H1 (cell line): ENCODE measurements at regions not wholly inside any gene's neighbourhood (a gene's known extent, or its start where the extent isn't known, plus 50 kb on each side); places are given as distances from the start of the nearest gene placed in this dataset.

Experiments
- CTCF ChIA-PET: fragments of 300-600 bp; sonication (Branson Sonifier 250); formaldehyde crosslinking; loops from one replicate; lab custom pipeline; 2021; ENCODE audit not compliant: partially characterized antibody; lab: Charles Lee
- POLR2A ChIA-PET: fragments of 300-600 bp; sonication (Branson Sonifier 250); formaldehyde crosslinking; loops from one replicate; lab custom pipeline; 2021; ENCODE audit warnings: inconsistent platforms; ENCODE audit not compliant: partially characterized antibody; lab: Charles Lee
- DNase-seq, 2 experiments: peaks; one replicate each; pipeline versions ENCODE4 v3.0.0 to v3.0.0-alpha.2; 2010 to 2022; ENCODE audit warnings: low spot score in 2 of 2, low read depth in 1 of 2, mixed read lengths in 1 of 2
- FAIRE-seq: peaks from 2 replicates; lab custom pipeline; 2011; peaks lifted over from hg19 to GRCh38; lab: Jason Lieb, UNC
- H2AFZ ChIP-seq: 2 replicates; pipeline ENCODE4 v1.8.1; 2012; ENCODE audit warnings: low read length, inconsistent platforms
- H2AK5ac ChIP-seq: 2 replicates; pipeline ENCODE4 v1.6.1; 2013; ENCODE audit warnings: low read depth, low read length
- H2BK120ac ChIP-seq: replicated peaks from 2 replicates; pipeline ENCODE3; 2013; ENCODE audit warnings: low read depth, low read length, inconsistent platforms
- H2BK12ac ChIP-seq: 2 replicates; pipeline ENCODE4 v1.6.1; 2013; ENCODE audit warnings: low read depth, low read length
- H2BK15ac ChIP-seq: 2 replicates; pipeline ENCODE4 v1.6.1; 2013; ENCODE audit warnings: low read length
- H2BK20ac ChIP-seq: 2 replicates; pipeline ENCODE4 v1.6.1; 2013; ENCODE audit warnings: low read length
- H2BK5ac ChIP-seq: 2 replicates; pipeline ENCODE4 v1.6.1; 2013; ENCODE audit warnings: low read depth, low read length
- H3K14ac ChIP-seq: 2 replicates; pipeline ENCODE4 v1.6.1; 2013; ENCODE audit warnings: inconsistent platforms; ENCODE audit not compliant: insufficient read length
- H3K18ac ChIP-seq: 2 replicates; pipeline ENCODE4 v1.6.1; 2013; ENCODE audit warnings: low read length; ENCODE audit errors: extremely low read depth
- H3K23ac ChIP-seq: 2 replicates; pipeline ENCODE4 v1.6.1; 2013; ENCODE audit warnings: inconsistent platforms; ENCODE audit not compliant: insufficient read length
- H3K23me2 ChIP-seq: 2 replicates; pipeline ENCODE4 v1.6.1; 2013; ENCODE audit warnings: low read depth, low read length
- H3K27ac ChIP-seq: 2 replicates; pipeline ENCODE4 v1.6.1; 2011; ENCODE audit warnings: low read depth, low read length, inconsistent platforms
- H3K27me3 ChIP-seq, 4 experiments: replicated peaks in 1 of 4; 1 replicate in 1 of 4; 2 replicates in 3 of 4; pipeline versions ENCODE4 v1.6.1 to v1.8.1; 2011 to 2013; ENCODE audit warnings: low read length in 3 of 4, mild to moderate bottlenecking in 3 of 4, inconsistent platforms in 2 of 4, mixed read lengths in 2 of 4, moderate library complexity in 1 of 4; ENCODE audit not compliant: control insufficient read depth in 3 of 4, insufficient read depth in 3 of 4; ENCODE audit errors: extremely low read depth in 1 of 4
- H3K36me3 ChIP-seq, 4 experiments: 2 replicates each; pipeline versions ENCODE4 v1.6.1 to v1.8.1; 2011 to 2013; ENCODE audit warnings: mild to moderate bottlenecking in 4 of 4, low read length in 3 of 4, moderate library complexity in 2 of 4, control low read depth in 1 of 4, inconsistent platforms in 1 of 4; ENCODE audit not compliant: insufficient read depth in 4 of 4, control insufficient read depth in 2 of 4
- H3K4ac ChIP-seq: replicated peaks from 2 replicates; pipeline ENCODE3; 2013; ENCODE audit warnings: low read length, low read depth, mixed read lengths, inconsistent platforms; ENCODE audit not compliant: insufficient read length
- H3K4me1 ChIP-seq, 4 experiments: replicated peaks in 1 of 4; 1 replicate in 1 of 4; 2 replicates in 3 of 4; pipeline versions ENCODE4 v1.6.1 to v1.8.1; 2011 to 2013; ENCODE audit warnings: low read length in 3 of 4, inconsistent platforms in 2 of 4, mixed read lengths in 1 of 4; ENCODE audit not compliant: insufficient read depth in 4 of 4, control insufficient read depth in 3 of 4
- H3K4me2 ChIP-seq, 2 experiments: 2 replicates each; pipeline versions ENCODE4 v1.6.1 to v1.8.1; 2011 to 2013; ENCODE audit warnings: low read depth in 2 of 2, low read length in 2 of 2, control low read depth in 1 of 2, inconsistent platforms in 1 of 2, mild to moderate bottlenecking in 1 of 2; ENCODE audit not compliant: insufficient read depth in 1 of 2
- H3K4me3 ChIP-seq, 4 experiments: fragments of 200-600, 300-600 bp in 1 of 4; sonication (generic), shearing (Covaris generic), sonication (Bioruptor Twin) in 1 of 4; 2 replicates each; pipeline versions ENCODE4 v1.5.1 to v1.8.1; 2011 to 2016; ENCODE audit warnings: low read length in 4 of 4, low read depth in 3 of 4, control low read depth in 2 of 4, inconsistent platforms in 2 of 4, mild to moderate bottlenecking in 2 of 4, mixed read lengths in 1 of 4, moderate library complexity in 1 of 4; ENCODE audit not compliant: insufficient read depth in 2 of 4; ENCODE audit errors: extremely low read depth in 1 of 4
- H3K56ac ChIP-seq: replicated peaks from 2 replicates; pipeline ENCODE3; 2013; ENCODE audit warnings: low read depth, mild to moderate bottlenecking, mixed read lengths, low read length, inconsistent platforms; ENCODE audit not compliant: insufficient read length
- H3K79me1 ChIP-seq: 2 replicates; pipeline ENCODE4 v1.6.1; 2013; ENCODE audit warnings: low read depth, low read length, control low read depth
- H3K79me2 ChIP-seq, 2 experiments: 2 replicates each; pipeline versions ENCODE4 v1.6.1 to v1.8.1; 2012 to 2013; ENCODE audit warnings: low read length in 2 of 2, mild to moderate bottlenecking in 2 of 2, inconsistent platforms in 1 of 2; ENCODE audit not compliant: insufficient read depth in 2 of 2, control insufficient read depth in 1 of 2
- H3K9ac ChIP-seq, 4 experiments: replicated peaks in 1 of 4; 1 replicate in 1 of 4; 2 replicates in 3 of 4; pipeline versions ENCODE4 v1.6.1 to v1.8.1; 2011 to 2013; ENCODE audit warnings: low read depth in 3 of 4, low read length in 3 of 4, control low read depth in 2 of 4, mild to moderate bottlenecking in 2 of 4, moderate library complexity in 2 of 4, inconsistent platforms in 1 of 4; ENCODE audit errors: extremely low read depth in 1 of 4
- H3K9me3 ChIP-seq, 2 experiments: 2 replicates each; pipeline versions ENCODE4 v1.6.1 to v1.8.1; 2012 to 2013; ENCODE audit warnings: mild to moderate bottlenecking in 2 of 2, moderate library complexity in 2 of 2, control low read depth in 1 of 2, inconsistent platforms in 1 of 2, low read depth in 1 of 2, low read length in 1 of 2, mixed read lengths in 1 of 2; ENCODE audit not compliant: insufficient read depth in 2 of 2
- H4K20me1 ChIP-seq, 2 experiments: replicated peaks in 1 of 2; 2 replicates each; pipeline versions ENCODE3 to v1.8.1; 2011 to 2013; ENCODE audit warnings: inconsistent platforms in 2 of 2, low read length in 2 of 2, mild to moderate bottlenecking in 1 of 2; ENCODE audit not compliant: insufficient read depth in 2 of 2, control insufficient read depth in 1 of 2
- H4K5ac ChIP-seq: 2 replicates; pipeline ENCODE4 v1.6.1; 2013; ENCODE audit warnings: low read length, low read depth, mixed read lengths, inconsistent platforms; ENCODE audit not compliant: insufficient read length
- H4K8ac ChIP-seq: 2 replicates; pipeline ENCODE4 v1.8.0; 2013; ENCODE audit warnings: mild to moderate bottlenecking, moderate library complexity, low read length, inconsistent platforms; ENCODE audit not compliant: insufficient read depth; ENCODE audit errors: extremely low read depth
- H4K91ac ChIP-seq: replicated peaks from 2 replicates; pipeline ENCODE3; 2013; ENCODE audit warnings: low read length, mixed read lengths, inconsistent platforms; ENCODE audit not compliant: insufficient read length
- ATF2 ChIP-seq: IDR thresholded peaks from 2 replicates; pipeline ENCODE4 v1.6.1; 2012; ENCODE audit warnings: low read length, inconsistent platforms
- BCL11A ChIP-seq, 2 experiments: IDR thresholded peaks; one replicate each; pipeline ENCODE4 v1.6.1; 2011; ENCODE audit warnings: low read depth in 2 of 2, low read length in 2 of 2, mild to moderate bottlenecking in 2 of 2
- CBX5 ChIP-seq: fragments of 300-800, 300-1000 bp; sonication (generic); IDR thresholded peaks from 2 replicates; pipeline ENCODE4 v1.7.1; 2016; ENCODE audit warnings: antibody characterized with exemption, low read length, low read depth
- CHD2 ChIP-seq: IDR thresholded peaks from 2 replicates; pipeline ENCODE4 v1.6.1; 2012; ENCODE audit warnings: low read length, improper control_type of control experiment
- EP300 ChIP-seq, 2 experiments: IDR thresholded peaks; 1 replicate in 1 of 2; 2 replicates in 1 of 2; pipeline ENCODE4 v1.6.1; 2011 to 2012; ENCODE audit warnings: low read depth in 2 of 2, low read length in 2 of 2, mild to moderate bottlenecking in 2 of 2, borderline replicate concordance in 1 of 2, inconsistent platforms in 1 of 2, moderate library complexity in 1 of 2
- KDM4A ChIP-seq: IDR thresholded peaks from one replicate; pipeline ENCODE4 v1.7.1; 2012; ENCODE audit warnings: low read depth, mild to moderate bottlenecking, moderate library complexity, low read length, inconsistent platforms; ENCODE audit not compliant: severe bottlenecking
- RAD21 ChIP-seq, 2 experiments: IDR thresholded peaks in 1 of 2; conservative IDR thresholded peaks in 1 of 2; 2 replicates each; pipeline ENCODE4 v1.6.1; 2011; ENCODE audit warnings: low read depth in 2 of 2, low read length in 2 of 2, improper control_type of control experiment in 1 of 2, inconsistent platforms in 1 of 2, mild to moderate bottlenecking in 1 of 2, moderate library complexity in 1 of 2
- SAP30 ChIP-seq: fragments of 300-600 bp; sonication (generic); IDR thresholded peaks from 2 replicates; pipeline ENCODE4 v1.7.1; 2012; ENCODE audit warnings: low read length, moderate library complexity, mild to moderate bottlenecking, inconsistent platforms; ENCODE audit not compliant: insufficient read depth, insufficient replicate concordance
- SP4 ChIP-seq: IDR thresholded peaks from 2 replicates; pipeline ENCODE4 v1.6.1; 2012; ENCODE audit warnings: low read length, inconsistent platforms
- TAF7 ChIP-seq: optimal IDR thresholded peaks from 2 replicates; pipeline ENCODE3; 2011; ENCODE audit warnings: low read depth, mild to moderate bottlenecking, inconsistent platforms, low read length, moderate library complexity, borderline replicate concordance
- USF2 ChIP-seq: IDR thresholded peaks from 2 replicates; pipeline ENCODE4 v1.6.1; 2011; ENCODE audit warnings: low read length, improper control_type of control experiment
- WGBS, 2 experiments: shearing (Covaris generic) in 1 of 2; methylation state at CpG; one replicate each; pipeline versions ENCODE4 v1.1.6 to v1.1.7; 2013 to 2015; ENCODE audit warnings: low lambda C conversion rate in 2 of 2, mixed read lengths in 2 of 2, inconsistent platforms in 1 of 2, low coverage in 1 of 2, missing lambda C conversion rate in 1 of 2; ENCODE audit not compliant: insufficient replicate concordance in 2 of 2, insufficient coverage in 1 of 2, insufficient read length in 1 of 2; ENCODE audit errors: extremely low coverage in 1 of 2, missing lambda C conversion rate in 1 of 2; 5-methylcytosine and 5-hydroxymethylcytosine counted together

- POLR2A ChIA-PET, result interaction anchor here (1.5 kb wide), 1 partner anchor 8 kb away, joined by 4 read pairs; no protein-coding TSS in a partner anchor
- no peak for FAIRE-seq
- TF ChIP-seq KDM4A (no peak), CBX5 (no peak), RAD21 (IDR thresholded peaks at IDR 0.05 in 1 of 2, conservative IDR thresholded peaks at IDR 0.05 in 1 of 2; ENCODE audit: low read depth in 2 of 2, low read length in 2 of 2) (no peak), CHD2 (no peak), USF2 (no peak), ATF2 (no peak), EP300 (IDR thresholded peaks at IDR 0.05; ENCODE audit: borderline replicate concordance in 1 of 2, low read depth in 2 of 2, low read length in 2 of 2) (no peak), TAF7 (no peak), SP4 (no peak), BCL11A (IDR thresholded peaks at IDR 0.05; ENCODE audit: low read depth in 2 of 2, low read length in 2 of 2) (no peak), SAP30 (no peak)
These were observed 67.4 kb upstream of the PPP1R3C start for GRCh38 chr10:91700273-91700672.

More at GRCh38 chr10:91700273-91700672, 67.4 kb upstream of the PPP1R3C start:
- no peak overlapping the region for H2AFZ ChIP-seq
- no peak overlapping the region for H3K4me2 ChIP-seq
- no peak overlapping the region for H3K4ac ChIP-seq
- WGBS, 2 experiments, result 84% methylated on average over 5 of the region's 5 CpGs; no CpG with 5 or more reads in 1 of the 2 experiments
- H2BK15ac ChIP-seq, result no peak overlapping the region
- H3K14ac ChIP-seq, result no peak overlapping the region
- no peak overlapping the region for H2BK12ac ChIP-seq
- no peak overlapping the region for H2BK5ac ChIP-seq
- DNase-seq, result no peak
- H3K23ac ChIP-seq, result no peak overlapping the region
- no peaks in the 10 kb centered on the region for H3K27me3 ChIP-seq
- H2BK120ac ChIP-seq, result no peak overlapping the region
- no peak overlapping the region for H4K91ac ChIP-seq
- no peaks in the 10 kb centered on the region for H3K79me2 ChIP-seq
- H3K23me2 ChIP-seq, result no peaks in the 10 kb centered on the region
- H3K27ac ChIP-seq, result no peak overlapping the region
- no peak overlapping the region for H4K5ac ChIP-seq
- no peaks in the 10 kb centered on the region for H4K20me1 ChIP-seq
- H3K79me1 ChIP-seq, result no peaks in the 10 kb centered on the region
- no peak overlapping the region for H3K4me3 ChIP-seq
- CTCF ChIA-PET, result interaction anchor here (1.2 to 1.9 kb wide), 5 partner anchors 12 to 402 kb away, joined by 3 to 5 read pairs (median 4); no protein-coding TSS in a partner anchor
- H3K18ac ChIP-seq, result no peak overlapping the region
- H3K36me3 ChIP-seq, result no peaks in the 10 kb centered on the region
- no peaks in the 10 kb centered on the region for H3K9me3 ChIP-seq
- H2BK20ac ChIP-seq, result no peak overlapping the region
- H4K8ac ChIP-seq, result no peak overlapping the region
- H3K4me1 ChIP-seq, result no peaks in the 10 kb centered on the region
- no peak overlapping the region for H3K9ac ChIP-seq
- no peak overlapping the region for H3K56ac ChIP-seq
- no peak overlapping the region for H2AK5ac ChIP-seq
